ENCODE measurements at regions not wholly inside any gene's neighbourhood (a gene's known extent, or its start where the extent isn't known, plus 50 kb on each side); places are given as distances from the start of the nearest gene placed in this dataset.
"Not testable (repeated sequence)": the region's sequence is repeated elsewhere in the genome, so short reads cannot be mapped to it uniquely, and the experiment has no call there.

DNA sequence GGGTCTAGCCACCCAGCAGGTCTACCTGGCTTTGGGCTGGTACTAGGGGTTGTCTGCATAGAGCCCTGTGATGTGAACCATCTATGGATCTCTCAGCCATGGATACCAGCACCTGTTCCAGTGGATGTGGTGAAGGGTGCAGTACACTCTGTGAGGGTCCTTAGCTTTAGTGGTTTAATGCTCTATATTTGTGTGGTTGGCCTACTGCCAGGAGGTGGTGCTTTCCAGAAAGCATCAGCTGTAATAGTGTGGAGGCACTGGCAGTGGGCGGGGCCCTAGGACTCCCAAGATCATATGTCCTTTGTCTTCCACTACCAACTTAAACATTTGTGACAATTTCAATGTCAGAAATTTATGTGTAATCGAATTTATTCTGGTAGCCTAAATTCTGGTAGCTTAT is 1065.1 kb downstream of the RPIA start:
- not testable (repeated sequence) for DNase-seq (ENCODE audit: extremely low read depth, low read depth)

DNA sequence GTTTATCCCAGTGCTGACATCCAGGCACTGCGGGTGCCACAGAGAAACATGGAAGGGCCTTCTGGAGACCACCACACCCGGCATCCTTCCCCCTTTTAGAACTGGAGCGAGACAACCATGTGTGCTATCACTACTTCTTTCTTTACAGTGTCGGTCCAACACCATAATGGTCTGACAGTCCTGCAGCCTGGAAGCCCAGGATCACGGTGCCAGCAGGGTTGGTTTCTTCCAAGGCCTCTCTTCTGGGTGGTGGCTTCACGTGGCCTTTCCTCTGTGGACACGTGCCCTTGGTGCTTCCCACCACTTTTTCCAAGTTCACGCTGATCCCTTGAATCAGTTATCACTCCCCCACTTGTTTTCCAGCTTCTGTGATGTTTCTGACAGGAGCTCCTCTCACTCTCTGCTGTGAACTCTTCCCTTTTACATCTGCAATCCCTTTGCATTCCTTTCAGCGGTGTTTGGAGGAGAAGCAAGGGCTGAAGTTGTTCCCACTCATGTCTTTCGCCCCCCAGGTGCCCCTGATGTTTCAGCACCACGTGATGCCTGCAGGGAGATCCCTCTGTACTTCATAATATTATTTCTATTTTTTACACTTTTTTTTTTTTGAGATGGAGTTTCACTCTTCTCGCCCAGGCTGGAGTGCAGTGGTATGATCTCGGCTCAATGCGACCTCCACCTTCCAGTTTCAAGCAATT is 1067.0 kb downstream of the RPIA start:
- not testable (repeated sequence) for DNase-seq (ENCODE audit: extremely low read depth, low read depth)

DNA sequence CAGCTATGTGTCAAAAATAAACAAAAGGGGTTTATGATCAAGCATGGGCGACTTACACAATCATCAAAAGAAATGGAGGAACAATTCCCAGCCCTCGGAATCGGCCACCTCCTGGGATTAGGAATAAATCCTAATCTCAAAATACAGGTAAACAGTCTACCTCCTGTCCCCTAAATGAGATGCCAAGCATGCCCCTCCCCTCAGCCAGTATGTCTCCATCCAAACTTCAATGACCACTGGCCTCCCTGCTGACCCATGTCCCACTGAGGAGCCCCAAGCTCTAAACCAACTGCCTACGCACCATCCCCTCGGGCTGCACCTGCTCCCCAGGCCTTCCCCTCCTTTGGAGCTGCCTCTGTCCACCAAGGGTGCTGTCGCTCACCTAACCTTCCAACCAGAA is 1069.3 kb downstream of the RPIA start:
- DNase-seq (ENCODE audit: extremely low read depth, low read depth), result not testable (repeated sequence)

DNA sequence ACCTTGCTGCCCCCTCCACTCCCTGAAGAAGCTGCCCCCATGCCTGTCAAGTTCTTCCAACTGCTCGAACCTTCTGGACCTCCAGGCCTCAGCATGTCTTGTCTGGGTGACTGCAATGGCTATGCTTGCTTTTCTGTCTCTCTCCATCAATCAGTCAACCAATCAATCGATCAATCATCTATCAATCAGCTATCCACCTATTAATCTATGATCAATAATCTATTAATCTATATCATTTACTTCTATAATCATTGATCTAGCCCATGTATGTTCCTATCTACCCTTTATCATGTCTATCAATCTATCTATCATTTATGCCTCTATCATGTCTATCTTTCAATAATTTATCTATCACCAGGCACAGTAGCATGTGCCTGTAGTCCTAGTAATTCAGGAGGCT is 1069.7 kb downstream of the RPIA start:
- not testable (repeated sequence) for DNase-seq (ENCODE audit: extremely low read depth, low read depth)

DNA sequence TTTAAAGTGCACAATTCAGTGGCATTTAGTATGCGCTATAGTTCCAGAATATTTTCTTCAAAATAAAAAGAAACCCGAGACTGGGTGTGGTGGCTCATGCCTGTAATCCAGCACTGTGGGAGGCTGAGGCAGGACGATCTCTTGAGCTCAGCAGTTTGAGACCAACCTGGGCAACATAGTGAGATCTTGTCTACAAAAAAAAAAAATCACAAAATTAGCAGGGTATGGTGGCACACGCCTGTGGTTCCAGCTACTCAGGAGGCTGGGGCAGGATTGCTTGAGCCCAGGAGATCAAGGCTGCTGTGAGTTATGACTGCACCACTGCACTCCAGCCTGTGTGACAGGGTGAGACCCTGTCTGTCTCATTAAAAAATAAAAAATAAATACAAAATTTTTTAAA is 1070.4 kb downstream of the RPIA start:
- DNase-seq (ENCODE audit: extremely low read depth, low read depth), result not testable (repeated sequence)

DNA sequence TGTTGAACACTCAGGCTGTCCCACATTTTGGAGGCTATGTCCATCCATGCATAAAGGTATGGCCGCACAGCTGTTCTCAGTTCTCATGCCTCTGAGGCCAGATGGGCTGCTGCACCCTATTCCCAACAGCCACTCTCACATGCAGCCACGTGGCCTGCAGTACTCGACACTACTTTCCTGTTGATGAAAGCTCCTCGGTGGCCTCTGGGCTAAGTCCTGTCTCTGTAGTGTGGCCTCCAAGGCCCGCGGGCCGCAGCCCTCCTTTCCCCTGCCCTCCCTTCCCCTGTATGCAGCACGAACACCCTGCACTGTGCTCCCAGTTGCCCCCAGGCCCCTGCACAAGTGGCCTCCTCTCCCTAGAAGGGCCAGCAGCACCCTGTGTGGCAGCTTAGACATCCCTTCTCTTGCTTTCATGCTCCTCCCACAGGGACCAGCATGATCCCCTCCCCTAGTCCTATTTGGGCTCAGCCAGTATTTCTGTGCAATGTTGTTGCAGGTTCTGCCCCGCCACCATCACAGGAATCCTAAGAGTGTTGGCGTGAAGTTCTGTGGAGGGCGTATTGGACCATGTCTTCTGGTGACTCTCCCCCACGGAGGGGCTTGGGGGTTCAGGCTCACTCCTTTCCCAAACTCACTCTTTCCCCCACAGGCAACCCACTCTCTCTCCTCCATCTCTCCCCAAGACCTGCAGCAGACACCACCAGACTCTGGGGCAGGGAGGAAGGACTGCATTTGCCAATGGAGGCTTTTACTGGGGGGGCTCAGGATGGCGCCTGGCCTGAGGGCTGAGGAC is 1071.2 kb downstream of the RPIA start:
- DNase-seq (ENCODE audit: extremely low read depth, low read depth), result not testable (repeated sequence)

DNA sequence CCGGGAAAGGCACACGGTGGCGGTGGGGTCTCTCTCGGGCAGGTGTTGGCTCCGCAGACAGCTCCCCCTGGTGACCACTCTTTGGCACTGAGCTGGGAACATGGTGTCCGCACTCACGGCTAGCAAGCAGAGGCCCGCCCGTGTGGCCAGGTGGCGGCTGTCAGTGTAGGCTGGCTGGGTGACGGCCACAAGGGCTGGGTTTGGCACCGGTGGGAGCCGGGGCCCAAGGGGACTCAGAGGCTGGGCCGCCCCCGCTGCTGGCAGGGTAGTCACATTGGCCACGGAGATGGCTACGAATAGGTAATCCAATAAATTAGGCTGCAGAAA is 1071.7 kb downstream of the RPIA start:
- no peak for DNase-seq (ENCODE audit: extremely low read depth, low read depth)

DNA sequence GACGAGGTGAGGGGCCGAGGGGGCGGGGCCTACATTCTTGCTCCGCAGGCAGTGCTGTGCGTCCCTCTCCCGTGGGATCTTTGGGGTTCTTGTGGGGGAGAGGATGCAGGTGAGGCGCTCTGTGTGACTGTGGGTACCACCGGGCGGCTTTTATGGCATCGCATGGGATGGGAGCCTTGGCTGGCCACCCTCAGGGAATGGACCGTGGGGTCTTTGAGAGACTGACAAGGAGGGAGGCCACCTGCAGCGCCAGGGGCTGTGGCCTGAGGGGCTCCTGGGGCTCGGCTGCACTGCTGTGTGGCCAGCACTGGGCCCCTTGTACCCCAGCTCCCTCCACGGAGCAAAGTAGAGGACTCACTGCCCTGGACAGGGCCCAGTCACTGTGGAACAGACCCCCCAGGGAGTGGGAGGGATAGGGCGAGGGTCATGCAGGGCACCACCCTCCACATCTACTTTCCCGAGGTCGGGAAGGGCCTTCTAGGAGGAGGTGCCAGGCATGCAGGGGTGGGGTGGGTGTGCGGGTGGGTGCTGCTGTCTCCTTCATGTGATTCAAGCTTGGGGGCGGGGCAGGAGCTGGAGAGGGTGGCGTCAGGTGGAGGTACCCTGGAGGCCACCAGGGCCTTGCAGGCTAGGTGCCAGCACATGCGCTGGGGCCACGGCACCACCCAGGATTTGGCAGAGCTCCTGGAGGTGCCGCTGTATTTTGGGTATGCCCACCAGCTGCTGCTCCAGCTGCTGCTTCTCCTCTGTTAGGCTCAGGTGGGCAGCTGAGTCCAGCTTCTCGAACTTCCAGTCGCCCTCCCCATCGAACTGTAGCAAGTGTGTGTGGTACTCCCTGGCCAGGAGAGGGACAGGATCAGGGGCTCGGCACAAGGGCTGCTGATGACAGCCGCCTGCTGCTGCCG is 1072.4 kb downstream of the RPIA start:
- DNase-seq (ENCODE audit: extremely low read depth, low read depth), result no peak

DNA sequence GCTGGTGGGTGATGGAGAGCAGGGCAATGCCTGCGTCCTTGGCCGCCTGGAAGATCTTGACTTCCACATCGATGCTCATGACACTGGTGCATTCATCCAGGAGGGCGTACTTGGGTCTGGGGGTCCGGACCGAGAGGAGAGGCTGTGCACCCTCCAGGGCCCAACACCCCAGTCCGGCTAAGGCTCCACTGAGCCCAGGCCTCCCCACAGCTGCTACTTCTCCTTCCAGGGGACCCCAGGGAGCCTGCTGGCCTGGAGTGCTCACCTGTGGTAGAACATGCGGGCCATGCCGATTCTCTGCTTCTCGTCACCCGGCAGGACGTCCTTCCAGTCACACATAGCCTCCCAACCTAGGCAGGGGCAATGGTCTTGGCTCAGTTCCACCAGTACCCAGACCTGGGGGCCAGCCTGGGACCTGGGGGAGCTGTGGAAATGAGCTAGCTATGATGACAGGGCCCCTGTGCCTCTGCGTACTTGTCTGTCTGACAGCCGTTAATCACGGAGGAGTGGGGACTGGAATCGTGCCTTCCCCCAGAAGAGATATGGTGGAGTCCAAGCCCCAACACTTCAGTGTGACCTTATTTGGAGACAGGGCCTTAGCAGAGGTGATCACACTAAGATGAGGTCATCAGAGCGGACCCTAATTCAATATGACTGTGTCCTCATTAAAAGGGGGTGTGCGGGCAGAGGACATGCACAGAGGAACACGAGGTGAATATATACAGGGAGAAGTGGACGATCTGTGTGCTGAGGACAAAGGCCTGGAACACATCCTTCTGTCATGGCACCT is 1073.3 kb downstream of the RPIA start:
- not testable (repeated sequence) for DNase-seq (ENCODE audit: extremely low read depth, low read depth)

DNA sequence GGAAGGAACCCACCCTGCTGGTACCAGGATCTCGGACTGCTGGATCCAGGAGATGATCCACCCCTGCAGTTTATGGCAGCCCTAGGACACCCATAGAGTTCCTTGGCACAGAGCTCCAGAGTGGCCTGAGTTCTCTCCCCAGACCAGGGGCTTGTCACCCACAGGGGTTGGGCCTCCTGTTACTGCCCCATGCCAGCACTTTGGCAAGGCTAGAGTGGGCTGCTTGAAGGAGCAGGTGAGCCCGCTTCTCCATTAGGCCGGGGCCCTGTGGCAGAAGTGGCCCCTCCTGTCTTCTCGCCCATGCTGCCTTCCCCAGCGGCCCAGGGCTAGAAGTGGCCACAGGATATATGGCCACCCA is 1073.9 kb downstream of the RPIA start:
- DNase-seq (ENCODE audit: extremely low read depth, low read depth), result not testable (repeated sequence)

DNA sequence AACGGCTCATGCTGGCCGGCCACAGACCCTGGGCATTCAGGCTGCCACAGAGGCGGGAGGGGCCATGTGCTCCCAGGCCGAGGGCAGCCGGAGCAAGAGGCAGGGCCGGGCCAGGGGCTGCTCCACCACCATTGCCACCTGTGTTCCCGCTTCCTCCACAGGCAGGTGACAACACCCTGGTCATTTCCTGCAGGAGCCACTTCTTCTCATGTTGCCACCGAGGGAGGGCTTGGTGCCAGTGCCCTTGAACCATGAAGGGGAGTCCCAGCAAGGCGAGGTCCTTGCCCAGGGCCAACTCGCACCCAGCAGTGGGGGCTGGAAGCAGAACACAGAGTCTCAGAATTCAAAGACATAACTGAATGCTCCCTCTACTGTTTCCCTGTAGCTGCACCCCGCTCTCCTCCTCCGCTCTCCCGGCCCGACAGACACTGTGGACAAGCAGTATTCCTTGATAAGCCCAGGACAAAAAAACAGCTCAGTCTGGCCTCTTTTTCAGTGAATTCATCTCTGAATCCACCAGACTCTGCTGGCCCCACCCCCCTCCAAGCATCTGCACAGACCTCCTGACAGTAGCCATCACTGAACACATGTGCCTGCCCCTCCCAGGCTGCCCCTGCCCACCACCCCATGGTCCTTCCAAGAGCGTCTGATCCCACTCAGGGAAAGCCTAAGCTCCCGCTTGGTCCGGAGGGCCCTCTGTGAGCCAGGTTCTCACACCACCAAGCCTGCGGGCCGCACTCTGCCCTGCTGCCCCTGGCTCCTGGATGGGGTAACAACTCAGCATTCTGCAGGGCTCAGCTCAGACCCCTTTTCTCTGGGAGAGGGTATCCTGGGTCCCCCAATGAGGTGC is 1074.9 kb downstream of the RPIA start:
- DNase-seq (ENCODE audit: extremely low read depth, low read depth), result not testable (repeated sequence)

DNA sequence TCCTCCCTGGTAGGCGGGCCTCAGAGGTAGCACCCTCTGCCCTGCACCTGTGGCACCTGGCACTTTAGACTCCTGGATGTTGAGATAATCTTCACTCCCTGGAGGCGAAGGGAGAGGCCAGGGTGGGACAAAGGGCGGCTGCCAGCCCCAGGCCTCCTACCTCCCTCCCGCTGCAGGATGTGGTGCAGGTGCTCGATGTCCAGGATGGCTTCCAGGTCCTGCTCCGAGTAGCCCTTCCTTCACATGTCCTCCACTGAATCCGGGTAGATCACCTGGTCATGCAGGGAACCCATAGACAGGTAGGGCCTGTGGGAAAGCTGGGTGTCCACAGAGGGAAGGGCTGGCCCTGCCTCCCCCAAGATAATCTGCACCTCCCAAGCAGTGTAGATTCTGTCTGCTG is 1075.6 kb downstream of the RPIA start:
- DNase-seq (ENCODE audit: extremely low read depth, low read depth), result not testable (repeated sequence)

DNA sequence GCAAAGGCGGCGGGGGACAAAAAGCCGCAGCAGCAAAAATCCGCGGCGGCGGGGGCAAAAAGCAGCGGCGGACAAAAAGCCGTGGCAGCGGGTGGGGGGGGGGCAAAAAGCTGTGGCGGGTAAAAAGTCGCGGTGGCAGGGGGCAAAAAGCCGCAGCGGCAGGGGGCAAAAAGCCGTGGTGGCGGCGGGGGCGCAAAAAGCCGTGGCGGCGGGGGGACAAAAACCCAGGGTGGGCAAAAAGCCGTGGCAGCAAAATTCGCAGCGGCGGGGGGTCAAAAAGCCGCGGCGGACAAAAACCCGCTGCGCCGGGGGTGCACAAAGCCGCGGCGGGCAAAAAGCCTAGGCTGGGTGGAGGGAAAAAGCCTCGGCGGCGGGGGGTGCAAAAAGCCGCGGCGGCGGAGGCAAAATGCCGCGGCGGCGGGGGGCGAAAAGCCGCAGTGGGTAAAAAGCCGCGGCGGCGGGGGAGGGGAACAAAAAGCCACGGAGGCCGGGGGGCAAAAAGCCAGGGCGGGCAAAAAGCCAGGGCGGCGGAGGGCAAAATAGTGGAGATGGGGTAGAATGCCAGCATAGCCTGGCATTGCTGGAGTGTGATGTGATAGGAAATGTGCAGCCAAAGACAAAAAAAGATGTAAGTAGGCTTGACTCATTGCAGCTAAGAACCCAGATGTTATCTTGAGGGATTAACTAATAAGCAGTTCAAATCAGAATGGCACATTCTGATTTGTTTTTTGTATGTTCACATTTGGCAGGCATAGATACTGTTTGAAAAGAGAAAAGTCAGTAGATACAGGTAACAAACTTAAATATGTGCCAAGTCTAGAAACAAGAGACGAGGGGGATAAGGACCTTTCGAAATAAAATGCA is 1076.3 kb downstream of the RPIA start:
- no peak for DNase-seq (ENCODE audit: extremely low read depth, low read depth)

DNA sequence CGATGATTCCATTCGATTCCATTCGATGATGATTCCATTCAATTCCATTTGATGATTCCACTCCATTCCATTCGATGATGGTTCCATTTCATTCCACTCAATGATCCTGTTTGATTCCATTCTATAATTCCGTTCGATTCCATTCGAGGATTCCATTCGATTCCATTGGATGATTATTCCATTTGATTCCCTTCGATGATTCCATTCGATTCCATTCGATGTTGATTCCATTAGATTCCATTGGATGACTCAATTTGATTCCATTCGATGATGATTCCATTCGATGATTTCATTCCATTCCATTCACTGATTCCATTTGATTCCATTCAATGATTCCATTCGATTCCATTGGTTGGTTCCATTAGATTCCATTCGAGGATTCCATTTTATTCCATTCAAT is 1084.4 kb downstream of the RPIA start:
- DNase-seq (ENCODE audit: extremely low read depth, low read depth), result no peak

DNA sequence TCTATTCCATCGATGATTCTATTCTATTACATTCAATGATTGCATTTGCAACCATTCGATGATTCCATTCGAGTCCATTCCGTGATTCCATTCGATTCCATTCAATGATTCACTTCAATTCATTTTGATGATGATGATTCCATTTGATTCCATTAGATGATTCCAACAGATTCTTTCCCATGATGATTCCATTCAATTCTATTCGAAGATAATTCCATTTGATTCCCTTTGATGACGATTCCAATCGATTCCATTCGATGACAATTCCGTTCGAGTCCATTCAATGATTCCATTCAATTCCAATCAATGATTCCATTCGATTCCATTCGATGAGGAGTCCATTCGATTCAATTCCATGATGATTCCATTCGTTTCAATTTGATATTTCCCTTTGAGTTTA is 1088.8 kb downstream of the RPIA start:
- no peak for DNase-seq (ENCODE audit: extremely low read depth, low read depth)

DNA sequence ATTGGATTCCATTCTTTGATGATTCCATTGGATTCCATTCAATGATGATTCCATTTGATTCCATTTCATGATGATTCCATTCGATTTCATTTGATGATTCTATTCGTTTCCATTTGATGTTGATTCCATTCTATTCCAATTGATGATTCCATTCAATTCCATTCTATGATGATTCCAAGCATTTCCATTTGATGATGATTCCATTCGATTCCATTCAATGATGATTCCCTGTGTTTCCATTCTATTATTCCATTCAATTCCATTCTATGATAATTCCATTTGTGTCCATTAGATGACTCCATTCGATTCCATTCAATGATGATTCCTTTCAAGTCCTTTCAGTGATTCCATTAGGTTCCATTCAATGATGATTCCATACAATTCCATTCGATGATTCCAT is 1090.5 kb downstream of the RPIA start:
- DNase-seq (ENCODE audit: extremely low read depth, low read depth), result no peak

DNA sequence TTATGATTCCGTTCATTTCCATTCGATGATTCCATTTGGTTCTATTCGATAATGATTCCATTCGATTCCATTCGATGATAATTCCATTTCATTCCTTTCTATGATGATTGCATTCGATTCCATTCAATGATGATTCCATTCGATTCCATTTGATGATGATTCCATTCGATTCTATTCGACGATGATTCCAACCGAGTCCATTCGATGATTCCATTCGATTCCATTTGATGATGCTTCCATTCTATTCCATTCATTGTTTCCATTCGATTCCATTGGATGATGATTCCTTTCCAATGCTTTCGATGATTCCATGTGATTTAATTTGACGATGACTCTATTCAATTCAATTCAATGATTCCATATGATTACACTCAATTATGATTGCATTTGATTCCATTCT is 1093.5 kb downstream of the RPIA start:
- DNase-seq (ENCODE audit: extremely low read depth, low read depth), result no peak

DNA sequence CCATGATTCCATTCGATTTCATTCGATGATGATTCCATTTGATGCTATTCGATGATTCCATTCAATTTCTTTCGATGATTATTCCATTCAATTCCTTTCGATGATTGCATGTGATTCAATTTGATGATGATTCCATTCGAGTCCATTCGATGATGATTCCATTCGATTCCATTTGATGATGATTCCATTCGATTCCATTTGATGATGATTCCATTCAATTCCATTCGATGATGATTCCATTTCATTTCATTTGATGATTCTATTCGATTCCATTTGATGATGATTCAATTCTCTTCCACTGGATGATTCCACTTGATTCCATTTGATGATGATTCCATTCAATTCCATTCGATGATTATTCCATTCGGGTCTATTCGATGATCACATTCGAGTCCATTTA is 1094.1 kb downstream of the RPIA start:
- DNase-seq (ENCODE audit: extremely low read depth, low read depth), result not testable (repeated sequence)

DNA sequence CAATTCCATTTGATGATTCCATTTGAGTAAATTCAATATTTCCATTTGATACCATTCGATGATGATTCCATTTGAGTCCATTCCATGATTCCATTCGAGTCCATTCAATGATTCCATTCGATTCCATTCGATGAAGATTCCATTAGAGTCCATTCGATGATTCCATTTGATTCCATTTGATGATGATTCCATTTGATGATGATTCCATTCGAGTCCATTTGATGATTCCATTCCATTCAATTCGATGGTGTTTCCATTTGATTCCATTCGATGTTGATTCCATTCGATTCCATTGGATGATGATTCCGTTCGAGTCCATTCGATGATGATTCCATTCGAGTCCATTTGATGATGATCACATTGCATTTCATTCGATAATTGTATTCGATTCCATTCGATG is 1095.2 kb downstream of the RPIA start:
- DNase-seq (ENCODE audit: extremely low read depth, low read depth), result not testable (repeated sequence)
